ENCODE measurements at regions not wholly inside any gene's neighbourhood (a gene's known extent, or its start where the extent isn't known, plus 50 kb on each side); places are given as distances from the start of the nearest gene placed in this dataset.

GRCh38 chr6:91433660-91434534 lies 847.0 kb upstream of the MAP3K7 start:
- no peak for DNase-seq

DNA sequence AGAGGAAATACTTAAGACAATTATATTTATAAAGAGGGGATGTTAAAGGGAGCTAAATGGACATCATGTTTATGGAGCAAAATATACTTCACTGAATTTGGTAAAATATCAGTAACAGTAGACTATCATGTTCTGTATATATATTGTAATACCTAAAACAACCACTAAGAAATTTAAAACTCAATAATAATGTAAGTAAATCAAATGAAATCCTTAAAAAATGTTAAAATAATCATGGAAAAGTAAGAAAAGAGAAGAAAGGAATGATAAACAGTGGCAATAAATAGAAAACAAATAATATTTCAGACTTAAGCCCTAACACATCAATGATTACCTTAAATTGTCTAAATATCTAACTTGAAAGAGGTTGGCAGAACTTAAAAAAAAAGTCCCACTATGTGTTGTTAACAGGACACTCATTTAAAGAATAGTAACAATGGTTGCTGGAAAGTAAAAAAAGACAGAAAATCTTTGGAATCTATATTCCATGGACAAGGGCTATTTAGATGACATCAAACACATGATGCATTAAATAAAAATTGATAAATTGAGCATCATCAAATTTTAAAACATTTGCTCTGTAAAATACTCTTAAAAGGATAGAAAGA lies 842.2 kb upstream of the MAP3K7 start:
- DNase-seq: no peak

- no peak for DNase-seq
Measured at GRCh38 chr6:91428296-91428695, 841.4 kb upstream of the MAP3K7 start.

GRCh38 chr6:91420243-91420642 lies 833.4 kb upstream of the MAP3K7 start:
- DNase-seq: no peak

DNA sequence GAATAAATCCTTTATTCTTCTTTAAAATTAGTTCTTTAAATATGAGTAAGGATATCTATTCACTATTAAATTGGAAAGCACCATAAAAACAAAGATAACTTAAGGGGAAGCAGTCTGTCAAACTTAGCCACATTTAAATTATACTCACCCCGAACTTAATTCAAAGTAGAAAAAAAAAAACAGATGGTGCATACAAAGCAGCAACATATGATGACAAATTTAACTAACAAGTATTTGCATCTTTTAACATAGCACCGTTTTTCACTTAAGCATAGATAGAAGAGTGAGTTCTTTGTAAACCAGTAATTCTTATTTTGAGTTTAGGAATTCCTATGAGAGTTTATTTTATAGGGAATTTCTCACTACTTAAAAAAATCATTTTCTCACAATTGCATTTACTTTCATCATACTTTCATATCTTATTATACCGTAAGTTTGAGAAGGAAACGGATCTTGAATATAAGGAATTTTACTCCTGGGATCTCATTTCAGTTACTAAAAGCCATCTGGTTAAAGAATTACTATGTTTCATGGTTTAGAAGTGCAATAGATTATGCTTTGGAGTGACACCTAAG lies 828.2 kb upstream of the MAP3K7 start:
- DNase-seq: peak in 1 of 2 experiments; percentile 33

- no peak for DNase-seq
Measured at GRCh38 chr6:91412532-91412931, 825.7 kb upstream of the MAP3K7 start.

DNA sequence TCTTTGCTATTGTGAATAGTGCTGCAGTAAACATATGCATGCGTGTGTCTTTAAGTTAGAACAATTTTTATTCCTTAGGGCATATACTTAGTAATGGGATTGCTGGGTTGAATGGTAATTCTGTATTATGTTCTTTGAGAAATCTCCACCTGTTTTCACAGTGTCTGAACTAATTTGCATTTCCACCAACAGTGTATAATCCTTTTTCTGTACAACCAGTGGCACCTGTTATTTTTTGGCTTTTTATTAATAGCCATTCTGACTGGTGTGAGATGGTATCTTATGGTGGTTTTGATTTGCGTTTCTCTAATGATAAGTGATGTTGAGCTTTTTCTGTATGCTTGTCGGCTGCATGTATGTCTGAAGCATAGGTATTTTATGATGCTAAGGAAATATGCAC lies 820.8 kb upstream of the MAP3K7 start:
- DNase-seq: no peak

DNA sequence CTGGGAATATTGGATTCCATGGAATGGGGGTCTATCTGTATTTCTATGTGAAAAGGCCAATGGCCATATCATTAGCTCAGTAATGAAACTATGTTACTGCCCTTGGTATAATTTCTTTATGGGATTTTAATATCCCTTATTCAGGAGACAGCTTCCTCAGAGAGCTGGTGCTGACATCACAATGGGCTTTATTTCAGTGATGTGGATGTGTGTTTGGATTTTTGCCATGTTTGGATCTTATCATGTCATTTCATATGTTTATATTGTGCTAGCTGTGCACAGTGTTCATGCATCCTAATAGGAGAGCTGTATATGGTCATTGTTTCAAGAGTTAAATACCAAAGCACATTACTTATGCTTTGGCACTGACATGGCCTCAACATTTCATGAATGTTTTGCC lies 806.1 kb upstream of the MAP3K7 start:
- no peak for DNase-seq

- no peak for DNase-seq
Measured at GRCh38 chr6:91387290-91388059, 800.6 kb upstream of the MAP3K7 start.

- no peak for DNase-seq
Measured at GRCh38 chr6:91386204-91386603, 799.3 kb upstream of the MAP3K7 start.

DNA sequence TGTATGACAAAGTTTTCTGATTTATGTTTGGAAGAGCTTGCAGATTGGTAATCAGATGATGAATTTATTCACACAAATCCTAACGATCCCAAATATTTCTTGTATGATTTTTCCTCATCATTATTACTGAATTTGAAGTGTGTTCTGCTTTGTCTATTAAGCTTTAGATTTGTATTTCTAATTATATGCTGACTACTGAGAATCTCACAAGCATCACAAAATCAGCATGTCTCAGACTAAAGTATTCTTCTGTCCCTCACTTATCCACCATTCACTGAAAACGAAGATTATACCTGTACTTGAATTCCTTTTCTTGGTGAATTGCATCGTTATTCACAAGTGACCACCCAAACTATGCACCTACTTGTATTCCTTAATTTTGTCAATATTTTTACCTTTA lies 796.3 kb upstream of the MAP3K7 start:
- no peak for DNase-seq

DNA sequence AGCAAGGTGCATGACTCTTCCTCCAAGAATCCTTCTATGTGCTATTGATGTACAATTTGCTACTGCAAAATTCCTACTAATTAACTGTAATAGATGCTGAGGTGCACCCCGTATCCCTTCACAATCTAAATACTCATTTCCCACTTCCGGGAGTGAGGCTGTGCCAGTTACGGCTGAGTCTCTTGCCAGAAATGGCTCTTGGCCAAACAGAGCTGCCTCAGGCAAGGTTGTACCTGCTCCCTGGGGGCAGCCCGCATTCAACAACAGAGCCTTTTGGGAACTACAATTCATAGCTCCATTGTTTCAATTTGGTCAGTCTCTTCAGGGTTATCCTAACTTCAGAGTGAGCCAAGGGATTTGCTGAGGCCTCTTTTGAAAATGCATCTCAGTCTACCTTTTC lies 789.8 kb upstream of the MAP3K7 start:
- no peak for DNase-seq

DNA sequence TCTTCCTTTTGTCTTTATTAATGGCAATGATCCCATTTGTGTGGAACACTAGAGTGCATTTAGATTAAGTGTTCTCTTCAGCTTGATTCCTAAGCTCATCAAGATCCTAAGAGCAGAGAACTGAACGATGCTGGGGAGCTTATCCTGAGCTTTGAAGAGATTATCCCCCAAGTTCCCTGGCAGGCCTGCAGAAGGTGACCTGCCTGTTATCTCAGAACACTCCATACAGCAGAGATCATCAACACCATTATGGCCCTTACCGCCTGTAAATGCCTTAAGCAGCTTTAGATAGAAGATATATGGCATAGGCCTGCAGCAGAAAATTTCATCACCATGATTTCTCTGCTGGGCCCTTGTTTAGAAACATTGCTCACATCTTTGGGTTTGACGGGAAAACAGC lies 779.9 kb upstream of the MAP3K7 start:
- DNase-seq: peak; percentile 77 to 88

GRCh38 chr6:91358986-91359385 lies 772.1 kb upstream of the MAP3K7 start:
- DNase-seq: no peak

DNA sequence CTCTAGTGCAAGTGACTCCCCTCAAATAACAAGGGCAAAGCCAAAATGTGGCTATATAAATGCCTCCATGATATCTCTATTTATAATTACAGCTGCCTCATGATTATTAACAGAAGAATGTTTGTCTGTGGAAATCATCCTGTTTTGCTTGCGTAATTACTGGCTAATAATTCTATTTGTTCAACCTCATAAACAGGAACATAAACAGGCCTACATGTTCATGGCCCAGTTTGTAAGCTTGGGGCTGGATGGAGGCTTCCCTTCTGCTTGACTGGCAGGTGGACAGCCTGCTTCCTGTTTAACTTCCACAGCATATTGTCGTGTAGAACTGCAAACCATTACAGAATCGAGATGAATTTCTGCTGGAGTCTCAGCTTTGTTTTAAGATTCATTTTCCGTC lies 766.0 kb upstream of the MAP3K7 start:
- no peak for DNase-seq

DNA sequence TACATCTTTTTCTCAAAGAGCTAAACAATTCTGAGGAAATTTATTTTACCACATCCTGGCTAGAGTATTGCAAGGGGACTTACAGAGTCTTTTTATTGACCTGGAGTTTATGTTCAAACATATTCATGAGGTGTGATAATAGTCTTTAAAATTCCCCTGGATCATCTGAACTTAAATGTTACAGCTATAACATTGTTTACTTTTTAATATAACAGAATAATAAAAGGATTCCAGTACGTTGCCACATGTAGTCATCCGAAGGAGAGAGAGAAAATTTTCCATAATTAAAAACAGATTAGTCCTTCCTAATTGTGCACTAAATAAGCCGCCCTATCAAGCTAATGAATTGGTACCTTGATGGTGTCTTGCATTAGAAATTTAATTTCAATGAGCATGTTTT lies 765.4 kb upstream of the MAP3K7 start:
- DNase-seq: no peak

- no peak for DNase-seq
Measured at GRCh38 chr6:91350146-91350908, 763.5 kb upstream of the MAP3K7 start.

- DNase-seq: no peak
Measured at GRCh38 chr6:91341473-91341872, 754.6 kb upstream of the MAP3K7 start.

- no peak for DNase-seq
Measured at GRCh38 chr6:91340896-91341395, 754.1 kb upstream of the MAP3K7 start.

DNA sequence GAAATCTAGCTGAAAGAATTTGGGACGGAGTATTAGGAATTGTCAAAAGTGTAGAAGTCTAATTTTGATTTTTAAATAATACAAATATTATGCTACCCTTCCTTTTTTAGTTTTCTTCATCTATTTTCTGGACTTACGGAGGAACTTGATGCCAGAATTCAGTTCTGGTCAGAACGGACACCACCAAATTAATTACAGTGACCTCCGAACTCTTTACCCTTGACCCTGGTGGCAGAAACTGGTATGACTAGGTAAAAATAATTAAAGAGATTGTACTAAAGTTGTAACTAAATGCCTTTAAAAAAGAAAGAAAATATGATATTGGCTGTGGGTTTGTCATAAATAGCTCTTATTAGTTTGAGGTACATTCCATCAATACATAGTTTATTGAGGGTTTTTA lies 751.1 kb upstream of the MAP3K7 start:
- DNase-seq: no peak

DNA sequence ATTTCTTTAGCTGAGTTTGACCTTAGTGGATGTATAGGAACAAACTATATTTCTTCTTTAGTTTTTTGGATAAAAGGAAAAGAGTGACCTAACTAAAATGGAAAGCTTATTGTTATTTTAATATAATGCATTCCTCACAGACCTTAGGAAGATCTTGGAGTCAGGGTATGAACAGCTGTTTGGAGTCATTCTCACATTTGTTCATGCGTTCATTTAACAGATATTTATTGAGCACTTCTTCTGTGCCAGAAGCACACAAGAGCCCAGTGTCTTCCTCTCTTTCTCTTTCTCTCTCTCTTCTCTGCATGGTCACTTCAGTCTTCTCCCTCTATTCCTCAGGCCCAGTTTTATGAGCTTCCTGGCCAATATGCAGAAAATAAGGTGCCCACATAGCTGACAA lies 744.0 kb upstream of the MAP3K7 start:
- DNase-seq: no peak

GRCh38 chr6:91328241-91328640 lies 741.4 kb upstream of the MAP3K7 start:
- no peak for DNase-seq

DNA sequence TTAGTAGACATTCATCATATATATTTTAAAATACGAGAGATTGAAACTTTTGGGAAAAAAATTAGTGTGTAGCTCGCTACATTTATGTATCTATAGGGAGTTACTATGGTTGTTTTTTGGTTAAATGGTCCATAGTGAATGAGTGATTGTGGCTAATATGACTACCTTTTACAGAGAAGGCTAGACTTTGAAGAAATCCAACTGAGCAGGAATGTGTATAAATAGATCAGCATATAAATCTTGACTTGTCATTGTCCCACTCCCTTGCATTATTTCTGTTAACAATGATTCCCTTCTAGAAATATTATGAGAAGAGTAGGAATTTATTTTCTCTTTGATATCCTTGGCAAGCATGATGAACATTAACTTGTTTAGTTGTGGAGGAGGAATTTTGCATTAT lies 737.8 kb upstream of the MAP3K7 start:
- no peak for DNase-seq
